ENCODE measurements at regions not wholly inside any gene's neighbourhood (a gene's known extent, or its start where the extent isn't known, plus 50 kb on each side); places are given as distances from the start of the nearest gene placed in this dataset.

GRCh38 chr7:132708470-132708869 lies 132.2 kb upstream of the PLXNA4 start:
- DNase-seq (ENCODE audit: low read depth): no peak
- no peak for TF ChIP-seq CTCF (IDR thresholded peaks at IDR 0.05; ENCODE audit: insufficient read depth, low read depth, low read length, missing control alignments)
- no peak overlapping the region for H3K4me3 ChIP-seq (ENCODE audit: low read length)

GRCh38 chr7:132705146-132705545 lies 128.9 kb upstream of the PLXNA4 start:
- DNase-seq (ENCODE audit: low read depth): no peak
- H3K4me3 ChIP-seq (ENCODE audit: low read length): no peak overlapping the region
- TF ChIP-seq CTCF (IDR thresholded peaks at IDR 0.05; ENCODE audit: insufficient read depth, low read depth, low read length, missing control alignments): no peak

GRCh38 chr7:132703742-132704141 lies 127.5 kb upstream of the PLXNA4 start:
- no peak for TF ChIP-seq CTCF (IDR thresholded peaks at IDR 0.05; ENCODE audit: insufficient read depth, low read depth, low read length, missing control alignments)
- DNase-seq (ENCODE audit: low read depth): no peak
- no peak overlapping the region for H3K4me3 ChIP-seq (ENCODE audit: low read length)

- H3K4me3 ChIP-seq (ENCODE audit: low read length): no peak overlapping the region
- no peak for TF ChIP-seq CTCF (IDR thresholded peaks at IDR 0.05; ENCODE audit: insufficient read depth, low read depth, low read length, missing control alignments)
- DNase-seq (ENCODE audit: low read depth): no peak
Measured at GRCh38 chr7:132697003-132697402, 120.7 kb upstream of the PLXNA4 start.

- DNase-seq (ENCODE audit: low read depth): no peak
- TF ChIP-seq CTCF (IDR thresholded peaks at IDR 0.05; ENCODE audit: insufficient read depth, low read depth, low read length, missing control alignments): no peak
- H3K4me3 ChIP-seq (ENCODE audit: low read length): no peak overlapping the region
Measured at GRCh38 chr7:132696332-132696731, 120.1 kb upstream of the PLXNA4 start.

- no peak overlapping the region for H3K4me3 ChIP-seq (ENCODE audit: low read length)
- no peak for TF ChIP-seq CTCF (IDR thresholded peaks at IDR 0.05; ENCODE audit: insufficient read depth, low read depth, low read length, missing control alignments)
- no peak for DNase-seq (ENCODE audit: low read depth)
Measured at GRCh38 chr7:132691201-132691600, 114.9 kb upstream of the PLXNA4 start.

- no peak for DNase-seq (ENCODE audit: low read depth)
- no peak overlapping the region for H3K4me3 ChIP-seq (ENCODE audit: low read length)
- no peak for TF ChIP-seq CTCF (IDR thresholded peaks at IDR 0.05; ENCODE audit: insufficient read depth, low read depth, low read length, missing control alignments)
Measured at GRCh38 chr7:132690174-132690573, 113.9 kb upstream of the PLXNA4 start.

Data from epithelial cell of esophagus (primary cell).